Skeletal muscle cell (primary cell): ENCODE measurements at regions not wholly inside any gene's neighbourhood (a gene's known extent, or its start where the extent isn't known, plus 50 kb on each side); places are given as distances from the start of the nearest gene placed in this dataset.
"Not testable (repeated sequence)": the region's sequence is repeated elsewhere in the genome, so short reads cannot be mapped to it uniquely, and the experiment has no call there.

Source experiments
- DNase-seq: peaks from one replicate; pipeline ENCODE4 v3.0.0-alpha.2; 2010; ENCODE audit warnings: low read depth
- H3K4me3 ChIP-seq: 2 replicates; pipeline ENCODE4 v1.5.1; 2011; ENCODE audit warnings: low read depth, mild to moderate bottlenecking, control low read depth, low read length, moderate library complexity

GRCh38 chr15:81754078-81754477 lies 291.7 kb downstream of the MEX3B start:
- H3K4me3 ChIP-seq, result no peak overlapping the region
- DNase-seq, result no peak

DNA sequence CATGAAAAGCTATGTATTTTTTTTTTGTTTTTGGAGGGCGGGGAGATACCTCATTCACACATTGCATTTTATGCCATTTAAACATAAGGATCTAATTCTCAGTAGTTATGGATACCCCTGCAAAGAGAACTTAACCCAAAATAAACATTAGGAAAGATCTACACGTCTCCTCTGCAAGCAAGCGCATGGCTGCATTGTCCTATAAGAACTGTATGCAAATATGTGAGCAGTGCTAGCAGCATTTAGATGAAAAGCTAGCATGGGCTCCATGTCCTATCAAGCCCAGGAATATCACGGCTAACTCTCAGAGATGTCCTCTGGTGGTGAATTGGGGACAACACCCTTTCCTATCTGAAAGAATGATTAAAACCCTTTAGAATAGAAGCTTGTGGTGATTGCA lies 292.8 kb downstream of the MEX3B start:
- H3K4me3 ChIP-seq, result no peak overlapping the region
- DNase-seq, result no peak

GRCh38 chr15:81752546-81752942 lies 293.3 kb downstream of the MEX3B start:
- DNase-seq, result peak; percentile 43
- no peak overlapping the region for H3K4me3 ChIP-seq

GRCh38 chr15:81751816-81752545 lies 293.8 kb downstream of the MEX3B start:
- H3K4me3 ChIP-seq, result no peak overlapping the region
- DNase-seq, result no peak

DNA sequence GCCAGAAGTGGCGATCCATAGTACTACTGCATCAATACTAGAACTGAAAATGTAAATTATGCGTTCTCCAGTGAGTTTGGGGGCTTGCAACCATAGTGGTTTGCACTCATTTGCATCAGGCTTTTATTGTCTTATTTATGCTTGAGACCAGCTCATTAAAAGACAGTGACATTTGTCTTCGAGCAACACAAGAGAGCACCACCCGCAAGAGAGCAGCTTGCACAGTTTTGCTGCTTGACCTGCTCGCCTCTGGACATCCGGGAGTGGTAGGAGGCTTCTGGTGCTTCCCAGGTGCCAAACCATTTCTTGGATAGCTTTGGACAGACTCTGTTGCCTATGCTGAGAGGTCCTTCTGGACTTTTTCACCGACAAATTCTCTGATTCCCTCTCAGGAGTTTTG lies 294.6 kb downstream of the MEX3B start:
- no peak for DNase-seq
- H3K4me3 ChIP-seq, result no peak overlapping the region

- no peak overlapping the region for H3K4me3 ChIP-seq
- DNase-seq, result no peak
Measured at GRCh38 chr15:81749716-81750375, 296.0 kb downstream of the MEX3B start.

DNA sequence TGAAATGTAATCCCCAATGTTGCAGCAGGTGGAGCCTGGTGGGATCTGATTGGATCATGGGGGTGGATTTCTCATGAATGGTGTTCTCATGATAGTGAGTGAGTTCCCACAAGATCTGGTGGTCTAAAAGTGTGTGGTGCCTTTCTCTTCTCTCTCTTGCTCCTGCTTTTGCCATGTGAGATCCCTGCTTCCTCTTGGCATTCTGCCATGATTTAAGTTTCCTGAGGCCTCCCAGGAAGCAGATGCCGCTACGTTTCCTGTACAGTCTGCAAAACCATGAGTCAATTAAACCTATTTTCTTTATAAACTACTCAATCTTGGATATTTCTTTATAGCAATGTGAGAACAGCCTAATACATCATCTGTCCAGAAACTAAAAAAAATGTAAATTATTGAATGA lies 298.3 kb downstream of the MEX3B start:
- no peak overlapping the region for H3K4me3 ChIP-seq
- no peak for DNase-seq

GRCh38 chr15:81747026-81747425 lies 298.8 kb downstream of the MEX3B start:
- no peak for DNase-seq
- no peak overlapping the region for H3K4me3 ChIP-seq

- no peak for DNase-seq
Measured at GRCh38 chr15:81744364-81744763, 301.5 kb downstream of the MEX3B start.

GRCh38 chr15:81740416-81740815 lies 305.4 kb downstream of the MEX3B start:
- H3K4me3 ChIP-seq, result no peak overlapping the region
- DNase-seq, result no peak

More at GRCh38 chr15:81744364-81744763, 301.5 kb downstream of the MEX3B start:
- no peak overlapping the region for H3K4me3 ChIP-seq

- no peak for DNase-seq
- no peak overlapping the region for H3K4me3 ChIP-seq
Measured at GRCh38 chr15:81729340-81729739, 316.5 kb downstream of the MEX3B start.

- DNase-seq, result no peak
- H3K4me3 ChIP-seq, result no peak overlapping the region
Measured at GRCh38 chr15:81728726-81729125, 317.1 kb downstream of the MEX3B start.

DNA sequence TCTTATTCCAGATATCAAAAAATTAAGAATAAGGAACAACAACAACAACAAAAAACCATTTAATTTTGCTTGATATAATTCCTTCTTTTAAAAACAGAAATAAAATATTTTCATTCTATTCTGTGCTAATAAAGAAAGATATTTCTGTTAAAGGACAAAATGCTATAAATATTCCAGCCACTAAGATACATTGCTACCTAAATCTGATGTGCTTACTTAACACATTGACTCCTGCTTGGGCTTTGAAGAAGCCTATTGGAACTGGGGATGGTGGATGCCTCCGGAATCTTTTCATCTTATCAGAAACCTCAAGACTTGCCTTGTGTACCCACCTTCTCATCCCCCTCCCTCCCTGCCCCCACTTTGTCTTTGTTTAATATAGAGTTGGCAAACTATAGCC lies 320.2 kb downstream of the MEX3B start:
- no peak for DNase-seq

GRCh38 chr15:81724536-81724935 lies 321.3 kb downstream of the MEX3B start:
- no peak for DNase-seq
- H3K4me3 ChIP-seq, result no peak overlapping the region

More for the DNA sequence above, 320.2 kb downstream of the MEX3B start:
- H3K4me3 ChIP-seq, result no peak overlapping the region

DNA sequence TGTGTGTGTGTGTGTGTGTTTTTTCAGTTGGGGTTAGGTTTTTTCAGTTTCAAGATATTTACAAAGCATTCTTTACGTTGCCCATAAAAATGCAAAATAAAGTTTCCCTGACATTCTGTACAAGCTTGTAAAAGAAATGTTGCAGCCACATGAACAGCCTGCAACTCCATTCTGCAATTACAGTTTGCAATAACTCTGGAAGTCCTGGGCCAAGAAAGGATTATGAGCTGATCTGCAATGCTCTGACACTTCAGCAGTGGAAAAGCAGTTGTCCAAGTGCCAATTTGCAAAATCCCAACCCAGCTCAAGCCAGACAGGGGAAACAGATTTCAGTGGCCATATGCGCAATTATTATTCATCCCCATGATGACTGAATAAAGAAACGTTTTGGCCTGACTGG lies 322.1 kb downstream of the MEX3B start:
- no peak for DNase-seq
- no peak overlapping the region for H3K4me3 ChIP-seq

GRCh38 chr15:81723113-81723651 lies 322.6 kb downstream of the MEX3B start:
- DNase-seq, result no peak
- H3K4me3 ChIP-seq, result no peak overlapping the region

DNA sequence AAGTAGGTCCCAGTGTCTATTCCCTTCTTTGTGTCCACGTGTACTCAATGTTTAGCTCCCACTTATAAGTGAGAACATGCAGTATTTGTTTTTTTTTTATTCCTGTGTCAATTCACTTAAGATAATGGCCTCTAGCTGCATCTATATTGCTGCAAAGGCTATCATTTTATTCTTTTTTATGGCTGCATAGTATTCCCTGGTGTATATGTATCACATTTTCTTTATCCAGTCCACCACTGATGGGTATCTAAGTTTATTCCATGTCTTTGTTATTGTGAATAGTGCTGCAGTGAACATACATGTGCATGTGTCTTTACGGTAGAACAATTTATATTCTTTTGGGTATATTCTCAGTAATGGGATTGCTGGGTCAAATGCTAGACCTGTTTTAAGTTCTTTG lies 329.4 kb downstream of the MEX3B start:
- not testable (repeated sequence) for DNase-seq, H3K4me3 ChIP-seq

DNA sequence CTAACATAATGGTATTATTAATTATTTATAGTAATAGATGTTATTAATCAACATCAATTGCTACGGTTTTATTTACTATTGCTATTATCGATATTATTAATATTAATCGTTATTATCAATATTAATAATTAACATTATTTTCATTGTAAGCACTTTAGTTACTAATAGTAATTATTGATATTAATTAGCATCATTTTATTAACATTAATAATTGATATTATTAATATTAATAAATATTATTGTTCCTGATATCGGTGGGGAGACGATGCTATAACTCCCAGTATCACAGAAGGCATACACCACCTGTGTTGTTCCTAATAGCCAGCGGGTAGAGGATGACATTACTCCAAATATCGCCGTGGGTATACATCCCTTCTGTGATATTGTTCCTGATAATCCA lies 335.5 kb downstream of the MEX3B start:
- H3K4me3 ChIP-seq, result no peak overlapping the region
- no peak for DNase-seq

DNA sequence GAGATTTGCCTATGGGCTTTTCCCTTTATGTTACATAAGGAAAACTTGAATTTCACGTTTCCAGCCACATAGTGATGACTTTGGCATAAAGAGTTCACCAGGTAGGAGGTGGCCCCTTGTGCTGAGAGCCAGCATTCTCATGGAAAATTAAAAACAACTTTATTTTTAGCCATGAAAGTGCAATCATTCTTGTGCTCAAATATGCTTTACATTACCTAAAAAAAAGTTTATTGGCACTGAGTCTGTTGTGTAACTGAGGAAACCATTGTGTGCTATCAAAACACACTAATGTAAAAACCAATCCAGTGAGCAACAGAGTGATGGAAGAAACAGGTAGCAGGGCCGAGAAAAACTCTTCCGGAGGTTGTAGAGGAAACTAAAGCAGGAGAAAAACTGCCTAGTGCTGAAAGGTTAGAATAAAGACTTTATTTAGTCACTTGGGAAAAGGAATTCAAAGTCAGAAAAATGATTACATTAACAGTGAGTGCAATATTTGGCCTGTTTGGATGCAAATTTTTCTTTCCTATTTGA lies 332.9 kb upstream of the TMC3 start:
- not testable (repeated sequence) for DNase-seq, H3K4me3 ChIP-seq

- not testable (repeated sequence) for DNase-seq
Measured at GRCh38 chr15:81705727-81706126, 331.7 kb upstream of the TMC3 start.

GRCh38 chr15:81686021-81686420 lies 312.0 kb upstream of the TMC3 start:
- DNase-seq, result no peak
- no peak overlapping the region for H3K4me3 ChIP-seq

More at GRCh38 chr15:81705727-81706126, 331.7 kb upstream of the TMC3 start:
- not testable (repeated sequence) for H3K4me3 ChIP-seq
